ENCODE measurements at regions not wholly inside any gene's neighbourhood (a gene's known extent, or its start where the extent isn't known, plus 50 kb on each side); places are given as distances from the start of the nearest gene placed in this dataset.

DNA sequence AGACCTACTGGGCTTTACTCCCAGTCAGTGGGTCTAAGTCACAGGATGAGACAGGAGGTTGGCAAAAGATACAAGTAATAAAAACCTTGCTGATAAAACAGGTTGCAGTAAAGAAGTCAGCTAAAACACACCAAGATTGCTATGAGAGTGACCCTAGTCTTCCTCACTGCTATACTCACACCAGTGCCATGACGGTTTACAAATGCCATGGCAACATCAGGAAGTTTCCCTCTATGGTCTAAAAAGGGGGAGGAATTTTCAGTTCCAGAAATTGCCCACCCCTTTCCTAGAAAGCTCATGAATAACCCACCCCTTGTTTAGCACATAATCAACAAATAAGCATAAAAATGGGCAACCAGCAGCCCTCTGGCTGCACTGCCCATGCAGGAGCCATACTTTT is 966.7 kb upstream of the ROBO1 start:
- TF ChIP-seq ZFX (IDR thresholded peaks at IDR 0.05), result no peak
- TF ChIP-seq, protein P1, sequence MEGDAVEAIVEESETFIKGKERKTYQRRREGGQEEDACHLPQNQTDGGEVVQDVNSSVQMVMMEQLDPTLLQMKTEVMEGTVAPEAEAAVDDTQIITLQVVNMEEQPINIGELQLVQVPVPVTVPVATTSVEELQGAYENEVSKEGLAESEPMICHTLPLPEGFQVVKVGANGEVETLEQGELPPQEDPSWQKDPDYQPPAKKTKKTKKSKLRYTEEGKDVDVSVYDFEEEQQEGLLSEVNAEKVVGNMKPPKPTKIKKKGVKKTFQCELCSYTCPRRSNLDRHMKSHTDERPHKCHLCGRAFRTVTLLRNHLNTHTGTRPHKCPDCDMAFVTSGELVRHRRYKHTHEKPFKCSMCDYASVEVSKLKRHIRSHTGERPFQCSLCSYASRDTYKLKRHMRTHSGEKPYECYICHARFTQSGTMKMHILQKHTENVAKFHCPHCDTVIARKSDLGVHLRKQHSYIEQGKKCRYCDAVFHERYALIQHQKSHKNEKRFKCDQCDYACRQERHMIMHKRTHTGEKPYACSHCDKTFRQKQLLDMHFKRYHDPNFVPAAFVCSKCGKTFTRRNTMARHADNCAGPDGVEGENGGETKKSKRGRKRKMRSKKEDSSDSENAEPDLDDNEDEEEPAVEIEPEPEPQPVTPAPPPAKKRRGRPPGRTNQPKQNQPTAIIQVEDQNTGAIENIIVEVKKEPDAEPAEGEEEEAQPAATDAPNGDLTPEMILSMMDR (conservative IDR thresholded peaks at IDR 0.05), result no peak
